ENCODE measurements at regions not wholly inside any gene's neighbourhood (a gene's known extent, or its start where the extent isn't known, plus 50 kb on each side); places are given as distances from the start of the nearest gene placed in this dataset.

DNA sequence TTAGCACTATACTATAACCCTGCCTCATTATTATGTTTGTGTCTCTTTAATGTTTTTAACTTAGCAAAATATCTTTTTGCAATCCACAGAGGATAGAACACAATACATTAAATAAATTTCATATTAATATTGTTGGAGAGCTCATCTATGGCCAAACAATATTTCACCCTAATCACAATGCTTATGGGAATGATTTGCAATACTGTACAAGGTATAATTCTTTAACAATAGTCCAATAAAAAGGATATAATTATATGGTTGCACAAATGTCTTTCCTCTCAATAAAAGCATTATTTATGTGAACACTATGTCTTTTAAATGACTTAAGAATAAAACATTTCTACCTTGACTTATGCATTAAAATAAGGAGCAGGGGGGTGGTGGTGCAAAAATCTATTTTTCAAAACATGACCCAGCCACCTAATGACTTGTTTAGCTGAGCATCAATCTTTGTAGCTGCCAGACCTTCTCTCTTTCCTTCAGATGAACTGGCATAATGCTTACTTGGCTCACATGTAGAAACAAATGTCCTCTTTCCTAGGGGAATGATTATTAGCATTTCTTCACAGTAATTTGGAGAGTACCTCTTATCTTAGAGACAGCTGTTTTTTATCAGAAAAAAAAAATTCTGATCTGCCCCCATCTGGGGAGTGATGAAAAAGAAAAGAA, 1933.6 kb upstream of the LRRTM1 start:
- TF ChIP-seq CTCF (IDR thresholded peaks at IDR 0.05) (no peak), POLR2A (IDR thresholded peaks at IDR 0.05) (no peak)

Data from body of pancreas (tissue), 4 donors.